ENCODE measurements at regions not wholly inside any gene's neighbourhood (a gene's known extent, or its start where the extent isn't known, plus 50 kb on each side); places are given as distances from the start of the nearest gene placed in this dataset.

DNA sequence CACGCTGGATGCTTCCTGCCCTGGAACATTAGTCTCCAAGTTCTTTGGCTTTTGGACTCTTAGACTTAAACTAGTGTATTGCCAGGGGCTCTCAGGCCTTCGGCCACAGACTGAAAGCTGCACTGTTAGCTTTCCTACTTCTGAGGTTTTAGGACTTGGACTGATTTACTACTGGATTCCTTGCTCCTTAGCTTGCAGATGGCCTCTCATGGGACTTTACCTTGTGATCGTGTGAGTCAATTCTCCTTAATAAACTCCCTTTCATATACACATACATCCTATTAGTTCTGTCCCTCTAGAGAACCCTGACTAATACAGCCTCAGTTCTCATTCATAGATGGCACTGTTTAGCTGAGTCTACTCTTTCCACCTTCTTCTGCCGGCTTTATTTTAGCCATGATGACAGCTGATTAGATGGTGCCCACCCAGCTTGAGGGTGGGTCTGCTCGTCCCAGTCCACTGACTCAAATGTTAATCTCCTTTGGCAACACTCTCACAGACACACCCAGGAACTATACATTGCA is 389.1 kb downstream of the NYAP2 start:
- Mint-ChIP-seq H3K36me3 (ENCODE audit: low read depth, unreplicated experiment) (no peaks in the 10 kb centered on the region), H3K27ac (ENCODE audit: unreplicated experiment) (no peak overlapping the region), H3K27me3 (ENCODE audit: unreplicated experiment) (no peaks in the 10 kb centered on the region), H3K4me1 (ENCODE audit: unreplicated experiment) (no peaks in the 10 kb centered on the region), H3K9me3 (ENCODE audit: unreplicated experiment) (no peaks in the 10 kb centered on the region), H3K4me3 (ENCODE audit: unreplicated experiment) (no peak overlapping the region)
- no peak for DNase-seq (ENCODE audit: low spot score)
- TF ChIP-seq, protein P1, sequence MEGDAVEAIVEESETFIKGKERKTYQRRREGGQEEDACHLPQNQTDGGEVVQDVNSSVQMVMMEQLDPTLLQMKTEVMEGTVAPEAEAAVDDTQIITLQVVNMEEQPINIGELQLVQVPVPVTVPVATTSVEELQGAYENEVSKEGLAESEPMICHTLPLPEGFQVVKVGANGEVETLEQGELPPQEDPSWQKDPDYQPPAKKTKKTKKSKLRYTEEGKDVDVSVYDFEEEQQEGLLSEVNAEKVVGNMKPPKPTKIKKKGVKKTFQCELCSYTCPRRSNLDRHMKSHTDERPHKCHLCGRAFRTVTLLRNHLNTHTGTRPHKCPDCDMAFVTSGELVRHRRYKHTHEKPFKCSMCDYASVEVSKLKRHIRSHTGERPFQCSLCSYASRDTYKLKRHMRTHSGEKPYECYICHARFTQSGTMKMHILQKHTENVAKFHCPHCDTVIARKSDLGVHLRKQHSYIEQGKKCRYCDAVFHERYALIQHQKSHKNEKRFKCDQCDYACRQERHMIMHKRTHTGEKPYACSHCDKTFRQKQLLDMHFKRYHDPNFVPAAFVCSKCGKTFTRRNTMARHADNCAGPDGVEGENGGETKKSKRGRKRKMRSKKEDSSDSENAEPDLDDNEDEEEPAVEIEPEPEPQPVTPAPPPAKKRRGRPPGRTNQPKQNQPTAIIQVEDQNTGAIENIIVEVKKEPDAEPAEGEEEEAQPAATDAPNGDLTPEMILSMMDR (IDR thresholded peaks at IDR 0.05; ENCODE audit: unreplicated experiment): no peak

DNA sequence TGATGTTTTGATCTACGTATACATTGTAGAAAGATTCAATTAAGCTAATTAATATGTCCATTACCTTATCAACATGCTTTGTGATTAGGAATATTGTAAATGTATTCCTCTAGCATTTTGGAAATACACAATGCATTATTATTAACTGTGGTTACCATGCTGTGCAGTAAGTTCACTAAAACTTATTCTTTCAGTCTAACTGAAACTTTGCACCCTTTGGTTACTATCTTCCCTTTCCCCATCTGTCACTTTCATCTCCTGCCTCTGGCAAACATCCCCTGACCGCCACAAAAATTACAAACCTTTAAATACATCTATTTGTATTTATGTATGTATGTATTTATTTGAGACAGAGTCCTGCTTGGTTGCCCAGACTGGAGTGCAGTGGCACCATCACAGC is 388.0 kb downstream of the NYAP2 start:
- no peaks in the 10 kb centered on the region for H3K9me3 Mint-ChIP-seq (ENCODE audit: unreplicated experiment)
- no peak for DNase-seq (ENCODE audit: low spot score)
- TF ChIP-seq, protein P1 (IDR thresholded peaks at IDR 0.05; ENCODE audit: unreplicated experiment): no peak
- H3K36me3 Mint-ChIP-seq (ENCODE audit: low read depth, unreplicated experiment): no peaks in the 10 kb centered on the region
- H3K27ac Mint-ChIP-seq (ENCODE audit: unreplicated experiment): no peak overlapping the region
- H3K4me3 Mint-ChIP-seq (ENCODE audit: unreplicated experiment): no peak overlapping the region
- H3K27me3 Mint-ChIP-seq (ENCODE audit: unreplicated experiment): no peaks in the 10 kb centered on the region
- no peaks in the 10 kb centered on the region for H3K4me1 Mint-ChIP-seq (ENCODE audit: unreplicated experiment)

DNA sequence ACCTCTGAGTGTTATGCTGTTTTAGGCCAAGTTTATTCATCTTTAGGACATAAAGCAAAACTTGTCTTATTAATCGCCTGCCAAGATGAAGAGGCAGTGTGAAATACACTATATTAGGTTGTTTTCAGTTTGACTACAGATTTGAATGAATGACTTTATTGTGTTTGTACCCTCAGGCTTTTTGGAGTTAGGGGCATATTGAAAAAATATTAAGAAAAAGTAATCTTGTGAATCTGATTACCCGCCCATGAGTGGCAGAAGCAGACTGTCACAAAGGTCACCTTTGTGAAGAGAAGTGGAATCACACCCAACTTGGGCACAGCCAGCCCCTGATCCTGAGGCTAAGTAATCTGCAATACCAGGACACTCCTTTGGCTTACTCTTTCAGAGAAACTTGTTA is 382.5 kb downstream of the NYAP2 start:
- H3K36me3 Mint-ChIP-seq (ENCODE audit: low read depth, unreplicated experiment): no peaks in the 10 kb centered on the region
- H3K9me3 Mint-ChIP-seq (ENCODE audit: unreplicated experiment): no peaks in the 10 kb centered on the region
- TF ChIP-seq, protein P1 (IDR thresholded peaks at IDR 0.05; ENCODE audit: unreplicated experiment): no peak
- no peaks in the 10 kb centered on the region for H3K27me3 Mint-ChIP-seq (ENCODE audit: unreplicated experiment)
- H3K27ac Mint-ChIP-seq (ENCODE audit: unreplicated experiment): no peak overlapping the region
- no peaks in the 10 kb centered on the region for H3K4me1 Mint-ChIP-seq (ENCODE audit: unreplicated experiment)
- no peak overlapping the region for H3K4me3 Mint-ChIP-seq (ENCODE audit: unreplicated experiment)
- DNase-seq (ENCODE audit: low spot score): no peak

DNA sequence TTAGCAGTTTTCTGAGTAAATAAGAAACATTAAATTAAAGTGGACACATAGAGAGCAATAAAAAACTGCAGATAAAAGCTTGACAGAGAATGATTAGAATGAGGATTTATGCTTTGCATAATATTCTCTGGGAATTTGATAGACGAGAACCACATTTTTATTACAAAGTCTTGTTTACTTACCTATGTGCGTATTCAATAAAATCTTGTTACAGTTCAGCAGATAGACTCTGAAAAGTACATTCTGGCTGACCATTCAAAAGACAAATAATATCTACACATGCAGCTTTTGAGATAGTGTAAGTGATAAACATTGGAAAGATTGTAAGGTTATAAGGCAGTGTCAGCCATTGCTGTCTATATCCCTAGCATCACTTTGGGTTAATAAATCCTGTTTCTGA is 381.6 kb downstream of the NYAP2 start:
- no peak overlapping the region for H3K4me3 Mint-ChIP-seq (ENCODE audit: unreplicated experiment)
- no peaks in the 10 kb centered on the region for H3K9me3 Mint-ChIP-seq (ENCODE audit: unreplicated experiment)
- no peaks in the 10 kb centered on the region for H3K36me3 Mint-ChIP-seq (ENCODE audit: low read depth, unreplicated experiment)
- H3K27ac Mint-ChIP-seq (ENCODE audit: unreplicated experiment): no peak overlapping the region
- H3K27me3 Mint-ChIP-seq (ENCODE audit: unreplicated experiment): no peaks in the 10 kb centered on the region
- DNase-seq (ENCODE audit: low spot score): no peak
- TF ChIP-seq, protein P1 (IDR thresholded peaks at IDR 0.05; ENCODE audit: unreplicated experiment): no peak
- H3K4me1 Mint-ChIP-seq (ENCODE audit: unreplicated experiment): no peaks in the 10 kb centered on the region

DNA sequence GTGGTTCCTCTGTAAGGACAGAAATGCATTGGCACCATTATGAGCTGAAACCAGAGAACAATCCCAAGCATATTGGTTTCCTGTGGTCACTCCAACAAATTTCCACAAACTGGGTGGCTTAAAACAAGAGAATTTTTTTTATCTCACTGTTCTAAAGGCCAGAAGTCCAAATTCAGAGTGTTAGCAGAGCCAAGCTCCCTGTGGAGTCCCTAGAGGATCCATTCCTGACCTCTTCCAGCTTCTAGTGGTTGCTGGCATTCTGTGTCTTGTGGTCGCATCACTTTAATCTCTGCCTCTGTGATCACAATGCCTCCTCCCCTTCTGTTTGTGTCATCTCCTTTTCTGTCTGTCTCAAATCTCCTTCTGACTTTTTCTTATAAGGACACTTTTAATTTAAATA is 380.3 kb downstream of the NYAP2 start:
- H3K27ac Mint-ChIP-seq (ENCODE audit: unreplicated experiment): no peak overlapping the region
- peaks cover 2% of the 10 kb centered on the region for H3K27me3 Mint-ChIP-seq (ENCODE audit: unreplicated experiment)

More for the DNA sequence above, 380.3 kb downstream of the NYAP2 start:
- H3K9me3 Mint-ChIP-seq (ENCODE audit: unreplicated experiment): no peaks in the 10 kb centered on the region
- no peaks in the 10 kb centered on the region for H3K4me1 Mint-ChIP-seq (ENCODE audit: unreplicated experiment)
- TF ChIP-seq, protein P1 (IDR thresholded peaks at IDR 0.05; ENCODE audit: unreplicated experiment): no peak
- no peak overlapping the region for H3K4me3 Mint-ChIP-seq (ENCODE audit: unreplicated experiment)
- no peak for DNase-seq (ENCODE audit: low spot score)
- no peaks in the 10 kb centered on the region for H3K36me3 Mint-ChIP-seq (ENCODE audit: low read depth, unreplicated experiment)

All from endothelial cell (in vitro differentiated cells).